Calu3 (cell line): ENCODE measurements at regions not wholly inside any gene's neighbourhood (a gene's known extent, or its start where the extent isn't known, plus 50 kb on each side); places are given as distances from the start of the nearest gene placed in this dataset.

Experiments used
- BruUV-seq: library from RNA; stranded (reverse); fragments of 400-500 nt; replicated peaks from 2 replicates; lab custom pipeline; 2021; lab: Mats Ljungman, UMichigan
- CTCF ChIA-PET: fragments of 300-600 bp; sonication (Branson Sonifier 250); formaldehyde crosslinking; loops from one replicate; lab custom pipeline; 2022; ENCODE audit warnings: antibody characterized with exemption; lab: Charles Lee
- DNase-seq: peaks from one replicate; pipeline ENCODE4 v3.0.0; 2022
- H3K27ac Mint-ChIP-seq: one replicate; pipeline ENCODE4 v1.8.0; 2022; ENCODE audit warnings: mixed read lengths; ENCODE audit not compliant: unreplicated experiment
- H3K27me3 Mint-ChIP-seq: one replicate; pipeline ENCODE4 v1.8.0; 2022; ENCODE audit warnings: mixed read lengths; ENCODE audit not compliant: unreplicated experiment
- H3K36me3 Mint-ChIP-seq: one replicate; pipeline ENCODE4 v1.8.0; 2022; ENCODE audit warnings: mild to moderate bottlenecking, moderate library complexity, mixed read lengths; ENCODE audit not compliant: insufficient read depth, unreplicated experiment
- H3K4me1 Mint-ChIP-seq: one replicate; pipeline ENCODE4 v1.8.0; 2022; ENCODE audit warnings: mild to moderate bottlenecking, low read depth, mixed read lengths; ENCODE audit not compliant: unreplicated experiment
- H3K4me3 Mint-ChIP-seq: one replicate; pipeline ENCODE4 v1.8.0; 2022; ENCODE audit warnings: mild to moderate bottlenecking, low read depth, moderate library complexity, mixed read lengths; ENCODE audit not compliant: unreplicated experiment
- H3K9me3 Mint-ChIP-seq: one replicate; pipeline ENCODE4 v1.8.0; 2022; ENCODE audit warnings: low read depth, mixed read lengths; ENCODE audit not compliant: unreplicated experiment
- intact Hi-C: fragments of 100-400 bp; cut with micrococcal nuclease; formaldehyde crosslinking; loops from one replicate; pipeline ENCODE4 v1.10.0; 2022; ENCODE audit not compliant: unreplicated experiment
- TF ChIP-seq, protein P1 (sequence below): fragments of 200-600 bp; IDR thresholded peaks from one replicate; pipeline ENCODE4 v1.8.0; 2022; ENCODE audit warnings: antibody characterized with exemption; ENCODE audit not compliant: unreplicated experiment

DNA sequence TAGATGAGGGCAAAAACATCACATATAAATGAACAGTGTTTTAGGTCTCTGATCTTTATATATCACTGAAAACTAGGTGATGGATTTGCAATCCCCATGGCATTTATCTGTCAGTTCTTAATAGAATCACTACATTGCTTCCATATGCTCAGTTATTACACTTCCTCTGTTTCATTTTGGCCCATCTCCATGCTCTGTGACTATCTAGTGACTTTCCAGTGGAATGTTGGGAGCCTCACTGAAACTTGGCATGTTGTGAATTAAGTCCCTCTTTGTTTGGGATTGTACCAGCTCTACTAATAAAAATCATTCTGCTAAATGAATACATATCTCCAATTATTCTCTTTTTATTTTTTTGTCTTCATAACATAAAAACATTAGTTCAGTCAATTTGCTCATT, 226.1 kb upstream of the CEP162 start:
- H3K27me3 Mint-ChIP-seq: no peaks in the 10 kb centered on the region
- H3K36me3 Mint-ChIP-seq: peaks cover 5% of the 10 kb centered on the region
- TF ChIP-seq, protein P1, sequence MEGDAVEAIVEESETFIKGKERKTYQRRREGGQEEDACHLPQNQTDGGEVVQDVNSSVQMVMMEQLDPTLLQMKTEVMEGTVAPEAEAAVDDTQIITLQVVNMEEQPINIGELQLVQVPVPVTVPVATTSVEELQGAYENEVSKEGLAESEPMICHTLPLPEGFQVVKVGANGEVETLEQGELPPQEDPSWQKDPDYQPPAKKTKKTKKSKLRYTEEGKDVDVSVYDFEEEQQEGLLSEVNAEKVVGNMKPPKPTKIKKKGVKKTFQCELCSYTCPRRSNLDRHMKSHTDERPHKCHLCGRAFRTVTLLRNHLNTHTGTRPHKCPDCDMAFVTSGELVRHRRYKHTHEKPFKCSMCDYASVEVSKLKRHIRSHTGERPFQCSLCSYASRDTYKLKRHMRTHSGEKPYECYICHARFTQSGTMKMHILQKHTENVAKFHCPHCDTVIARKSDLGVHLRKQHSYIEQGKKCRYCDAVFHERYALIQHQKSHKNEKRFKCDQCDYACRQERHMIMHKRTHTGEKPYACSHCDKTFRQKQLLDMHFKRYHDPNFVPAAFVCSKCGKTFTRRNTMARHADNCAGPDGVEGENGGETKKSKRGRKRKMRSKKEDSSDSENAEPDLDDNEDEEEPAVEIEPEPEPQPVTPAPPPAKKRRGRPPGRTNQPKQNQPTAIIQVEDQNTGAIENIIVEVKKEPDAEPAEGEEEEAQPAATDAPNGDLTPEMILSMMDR: no peak
- peaks cover 14% of the 10 kb centered on the region for H3K4me1 Mint-ChIP-seq
- no peak overlapping the region for H3K4me3 Mint-ChIP-seq
- intact Hi-C loops: no loop called here
- no TSS peak for BruUV-seq
- H3K9me3 Mint-ChIP-seq: no peaks in the 10 kb centered on the region
- DNase-seq: no peak
- CTCF ChIA-PET: no interaction called here
- no peak overlapping the region for H3K27ac Mint-ChIP-seq

DNA sequence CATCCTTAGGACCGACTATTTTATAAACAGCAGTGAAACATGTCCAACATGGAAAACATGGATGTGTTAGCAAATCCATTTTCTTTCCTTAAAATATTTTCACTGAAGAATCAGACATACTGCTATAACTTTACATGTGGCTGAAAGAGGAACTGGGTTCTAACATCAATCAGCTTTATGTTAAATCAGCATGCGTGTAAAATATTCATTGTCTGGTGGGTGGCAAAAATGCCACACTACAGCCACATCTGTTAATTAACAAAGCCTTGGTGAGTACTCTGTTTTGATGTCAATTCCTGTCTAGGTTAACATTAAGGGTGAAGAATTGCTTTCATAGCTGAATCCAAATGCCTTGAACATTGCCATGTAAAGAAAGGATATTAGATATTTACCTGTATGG, 222.6 kb upstream of the CEP162 start:
- TF ChIP-seq, protein P1: no peak
- BruUV-seq: no TSS peak
- intact Hi-C loops: no loop called here

GRCh38 chr6:84449220-84449619, 221.8 kb upstream of the CEP162 start:
- no peaks in the 10 kb centered on the region for H3K9me3 Mint-ChIP-seq
- H3K27me3 Mint-ChIP-seq: no peaks in the 10 kb centered on the region
- no peak overlapping the region for H3K4me3 Mint-ChIP-seq
- TF ChIP-seq, protein P1: no peak
- BruUV-seq: no TSS peak
- H3K27ac Mint-ChIP-seq: no peak overlapping the region
- no peak for DNase-seq
- CTCF ChIA-PET: no interaction called here
- intact Hi-C loops: no loop called here
- H3K4me1 Mint-ChIP-seq: peaks cover 15% of the 10 kb centered on the region
- no peaks in the 10 kb centered on the region for H3K36me3 Mint-ChIP-seq

More for the DNA sequence above, 222.6 kb upstream of the CEP162 start:
- H3K36me3 Mint-ChIP-seq: no peaks in the 10 kb centered on the region
- CTCF ChIA-PET: no interaction called here
- H3K4me3 Mint-ChIP-seq: no peak overlapping the region
- H3K4me1 Mint-ChIP-seq: peaks cover 9% of the 10 kb centered on the region
- H3K9me3 Mint-ChIP-seq: no peaks in the 10 kb centered on the region
- H3K27ac Mint-ChIP-seq: no peak overlapping the region
- DNase-seq: no peak
- no peaks in the 10 kb centered on the region for H3K27me3 Mint-ChIP-seq

GRCh38 chr6:84448331-84448730, 220.9 kb upstream of the CEP162 start:
- DNase-seq: no peak
- Mint-ChIP-seq H3K27ac (no peak overlapping the region), H3K27me3 (no peaks in the 10 kb centered on the region), H3K9me3 (no peaks in the 10 kb centered on the region), H3K4me3 (no peak overlapping the region), H3K36me3 (no peaks in the 10 kb centered on the region), H3K4me1 (peaks cover 15% of the 10 kb centered on the region)
- CTCF ChIA-PET: no interaction called here
- intact Hi-C loops: no loop called here
- no TSS peak for BruUV-seq
- TF ChIP-seq, protein P1: no peak
